ENCODE measurements at regions not wholly inside any gene's neighbourhood (a gene's known extent, or its start where the extent isn't known, plus 50 kb on each side); places are given as distances from the start of the nearest gene placed in this dataset.

DNA sequence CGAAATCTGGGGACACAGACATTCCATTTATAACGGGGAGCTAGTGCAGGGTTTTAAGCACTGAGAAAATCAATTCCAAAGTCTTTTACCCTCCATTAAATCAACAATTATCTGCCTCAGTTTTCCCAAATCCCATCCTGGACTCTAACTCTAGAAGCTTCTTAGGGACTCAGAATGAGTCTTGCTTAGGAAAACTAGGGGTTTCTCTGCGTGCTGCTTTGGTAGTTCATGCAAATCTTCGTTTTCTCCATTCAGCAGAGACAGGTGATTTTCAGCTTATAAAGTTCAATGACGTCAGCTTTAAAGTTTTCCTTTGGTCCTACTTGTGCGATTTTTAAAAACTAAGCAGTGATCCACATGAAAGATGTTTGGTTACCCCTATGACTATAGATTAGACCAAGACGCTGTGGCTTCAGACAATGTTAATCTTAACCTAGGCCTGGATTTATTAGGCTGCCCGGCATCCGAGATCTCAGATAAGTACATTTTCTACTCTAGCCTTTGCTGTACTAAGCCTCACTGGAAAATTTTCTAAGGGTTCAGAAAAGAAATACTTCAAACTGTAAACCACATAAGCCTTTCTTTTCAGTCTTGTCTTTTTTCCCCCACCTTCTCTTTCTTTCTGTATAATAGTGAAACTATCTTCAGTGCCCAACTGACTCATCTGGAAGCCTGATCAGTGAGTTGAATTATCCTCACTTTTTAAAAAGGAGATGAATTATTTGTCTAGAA, 121.4 kb upstream of the GATB start:
- intact Hi-C loops (cut with micrococcal nuclease; ENCODE audit: unreplicated experiment), result no loop called here
- ChIA-PET CTCF (interaction anchor here (0.6 to 2.1 kb wide), 2 partner anchors 27 to 80 kb away, joined by 5 to 9 read pairs; no protein-coding TSS in a partner anchor), RAD21 (ENCODE audit: unreplicated experiment) (interaction anchor here (0.7 to 1.8 kb wide), 3 partner anchors 8 to 137 kb away, joined by 3 to 6 read pairs (median 5); no protein-coding TSS in a partner anchor), SMC1A (ENCODE audit: uncharacterized antibody, unreplicated experiment) (interaction anchor here (1.2 kb wide), 1 partner anchor 16 kb away, joined by 5 read pairs; no protein-coding TSS in a partner anchor), POLR2A (no interaction called here)
- FAIRE-seq (peak; percentile 57), ATAC-seq (peak; percentile 65), DNase-seq (ENCODE audit: low read depth, low spot score) (peak; percentile 56)
- Histone ChIP-seq H3K9ac (ENCODE audit: control insufficient read depth, insufficient read depth, low read length) (peak overlapping the region; percentile 28; the same call in 1 of the 2 replicates), H3K9me3 (replicated peaks; ENCODE audit: control insufficient read depth, insufficient read depth, low read length) (no peaks in the 10 kb centered on the region; the same call in 2 of the 3 replicates), H3K4me1 (ENCODE audit: control insufficient read depth, insufficient read depth, low read length) (peaks cover 30% of the 10 kb centered on the region), H3K36me3 (ENCODE audit: control insufficient read depth in 2 of 2, insufficient read depth in 2 of 2, low read length in 1 of 2) (no peaks in the 10 kb centered on the region), H2AFZ (ENCODE audit: control insufficient read depth, low read depth, low read length) (no peak overlapping the region; the same call in 1 of the 2 replicates), H3K27me3 (replicated peaks in 1 of 2; ENCODE audit: control insufficient read depth in 2 of 2, insufficient read depth in 2 of 2, low read length in 1 of 2) (no peaks in the 10 kb centered on the region), H4K20me1 (ENCODE audit: control insufficient read depth, insufficient read depth) (no peaks in the 10 kb centered on the region), H3K4me2 (ENCODE audit: control insufficient read depth, insufficient read depth) (peak overlapping the region; percentile 70), H3K27ac (ENCODE audit: control insufficient read depth, insufficient read depth) (peak overlapping the region; percentile 69), H3K4me3 (peak overlapping the region; percentile 30; the same call in 1 of the 2 replicates), H3K79me2 (ENCODE audit: control insufficient read depth, insufficient read depth, low read length) (no peaks in the 10 kb centered on the region)
- WGBS (ENCODE audit: insufficient coverage, insufficient replicate concordance, low lambda C conversion rate, missing lambda C conversion rate), result 24% methylated on average over 9 of the region's 9 CpGs
- in situ Hi-C loops (cut with MboI), result no loop called here
- BruUV-seq (replicated peaks), result no TSS peak
- TF ChIP-seq BHLHE40 (IDR thresholded peaks at IDR 0.05; ENCODE audit: borderline replicate concordance in 1 of 2, low read depth in 2 of 2, low read length in 1 of 2) (no peak), EP300 (IDR thresholded peaks at IDR 0.05; ENCODE audit: borderline replicate concordance in 1 of 2, control insufficient read depth in 1 of 2, low read depth in 2 of 2, low read length in 2 of 2) (peak in 1 of 2 experiments; percentile 64; a peak in 2 of 4 replicates), NFIC (IDR thresholded peaks at IDR 0.05; ENCODE audit: low read depth, low read length) (peak; percentile 87), IKZF1 (conservative IDR thresholded peaks at IDR 0.05) (peak; percentile 48; the same call in 1 of the 2 replicates), ATF7 (IDR thresholded peaks at IDR 0.05; ENCODE audit: low read depth) (peak; percentile 98), CREM (IDR thresholded peaks at IDR 0.05; ENCODE audit: low read depth) (peak; percentile 41; the same call in 1 of the 2 replicates), BMI1 (IDR thresholded peaks at IDR 0.05; ENCODE audit: borderline replicate concordance) (0 out of 2 replicates have a peak, but pooled peaks have one; percentile 23), JUNB (IDR thresholded peaks at IDR 0.05) (peak; percentile 86), TCF3 (IDR thresholded peaks at IDR 0.05; ENCODE audit: borderline replicate concordance, insufficient read depth, low read depth, low read length) (no peak), POU2F2 (IDR thresholded peaks at IDR 0.05; ENCODE audit: borderline replicate concordance, low read depth, low read length) (peak; percentile 40; the same call in 1 of the 3 replicates), TCF7 (IDR thresholded peaks at IDR 0.05; ENCODE audit: borderline replicate concordance) (peak; percentile 35; the same call in 1 of the 2 replicates), PML (IDR thresholded peaks at IDR 0.05; ENCODE audit: low read length) (0 out of 2 replicates have a peak, but pooled peaks have one; percentile 54), EZH2 (IDR thresholded peaks at IDR 0.05; ENCODE audit: borderline replicate concordance, control insufficient read depth, low read depth, low read length) (no peak), FOS (IDR thresholded peaks at IDR 0.05; ENCODE audit: borderline replicate concordance, extremely low read depth, insufficient read length) (no peak), IKZF2 (IDR thresholded peaks at IDR 0.05) (peak; percentile 63 to 64; a peak in 2 of 4 replicates), WRNIP1 (IDR thresholded peaks at IDR 0.05; ENCODE audit: borderline replicate concordance, low read depth, low read length) (no peak), ETV6 (conservative IDR thresholded peaks at IDR 0.05 in 1 of 2, IDR thresholded peaks at IDR 0.05 in 1 of 2; ENCODE audit: borderline replicate concordance in 1 of 2, low read depth in 1 of 2) (peak in 1 of 2 experiments; percentile 40; a peak in 1 of 4 replicates), RUNX3 (IDR thresholded peaks at IDR 0.05; ENCODE audit: low read length) (peak; percentile 85), EED (IDR thresholded peaks at IDR 0.05; ENCODE audit: low read depth) (peak; percentile 63; the same call in 1 of the 2 replicates)
- TF ChIP-seq, protein P1, sequence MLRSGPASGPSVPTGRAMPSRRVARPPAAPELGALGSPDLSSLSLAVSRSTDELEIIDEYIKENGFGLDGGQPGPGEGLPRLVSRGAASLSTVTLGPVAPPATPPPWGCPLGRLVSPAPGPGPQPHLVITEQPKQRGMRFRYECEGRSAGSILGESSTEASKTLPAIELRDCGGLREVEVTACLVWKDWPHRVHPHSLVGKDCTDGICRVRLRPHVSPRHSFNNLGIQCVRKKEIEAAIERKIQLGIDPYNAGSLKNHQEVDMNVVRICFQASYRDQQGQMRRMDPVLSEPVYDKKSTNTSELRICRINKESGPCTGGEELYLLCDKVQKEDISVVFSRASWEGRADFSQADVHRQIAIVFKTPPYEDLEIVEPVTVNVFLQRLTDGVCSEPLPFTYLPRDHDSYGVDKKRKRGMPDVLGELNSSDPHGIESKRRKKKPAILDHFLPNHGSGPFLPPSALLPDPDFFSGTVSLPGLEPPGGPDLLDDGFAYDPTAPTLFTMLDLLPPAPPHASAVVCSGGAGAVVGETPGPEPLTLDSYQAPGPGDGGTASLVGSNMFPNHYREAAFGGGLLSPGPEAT (IDR thresholded peaks at IDR 0.05; ENCODE audit: low read depth), result peak; percentile 29; the same call in 1 of the 2 replicates
- TF ChIP-seq, protein P2, sequence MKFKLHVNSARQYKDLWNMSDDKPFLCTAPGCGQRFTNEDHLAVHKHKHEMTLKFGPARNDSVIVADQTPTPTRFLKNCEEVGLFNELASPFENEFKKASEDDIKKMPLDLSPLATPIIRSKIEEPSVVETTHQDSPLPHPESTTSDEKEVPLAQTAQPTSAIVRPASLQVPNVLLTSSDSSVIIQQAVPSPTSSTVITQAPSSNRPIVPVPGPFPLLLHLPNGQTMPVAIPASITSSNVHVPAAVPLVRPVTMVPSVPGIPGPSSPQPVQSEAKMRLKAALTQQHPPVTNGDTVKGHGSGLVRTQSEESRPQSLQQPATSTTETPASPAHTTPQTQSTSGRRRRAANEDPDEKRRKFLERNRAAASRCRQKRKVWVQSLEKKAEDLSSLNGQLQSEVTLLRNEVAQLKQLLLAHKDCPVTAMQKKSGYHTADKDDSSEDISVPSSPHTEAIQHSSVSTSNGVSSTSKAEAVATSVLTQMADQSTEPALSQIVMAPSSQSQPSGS (IDR thresholded peaks at IDR 0.05; ENCODE audit: low read length), result peak; percentile 88

Measured in GM12878 (cell line).